PFSK-1 (cell line): ENCODE measurements at regions not wholly inside any gene's neighbourhood (a gene's known extent, or its start where the extent isn't known, plus 50 kb on each side); places are given as distances from the start of the nearest gene placed in this dataset.

Experiments
- FOXP2 ChIP-seq: optimal IDR thresholded peaks from 2 replicates; pipeline ENCODE3; 2011; ENCODE audit warnings: borderline replicate concordance, control low read depth, inconsistent platforms; ENCODE audit not compliant: insufficient read depth; ENCODE audit errors: extremely low read length, extremely low read depth
- POLR2AphosphoS5 ChIP-seq: IDR thresholded peaks from 2 replicates; pipeline ENCODE4 v1.6.1; 2012; ENCODE audit warnings: low read depth, mild to moderate bottlenecking, control low read depth, low read length, moderate library complexity
- SIN3A ChIP-seq: IDR thresholded peaks from 2 replicates; pipeline ENCODE4 v1.6.1; 2012; ENCODE audit warnings: mild to moderate bottlenecking, low read length, moderate library complexity, borderline replicate concordance; ENCODE audit not compliant: insufficient read depth
- TF ChIP-seq, protein P1 (sequence below), 2 experiments: IDR thresholded peaks; 2 replicates each; pipeline versions ENCODE4 v1.6.1 to v1.8.0; 2011 to 2012; ENCODE audit warnings: low read depth in 2 of 2, low read length in 2 of 2, control low read depth in 1 of 2, inconsistent platforms in 1 of 2, mild to moderate bottlenecking in 1 of 2, moderate library complexity in 1 of 2; ENCODE audit not compliant: insufficient read depth in 1 of 2

DNA sequence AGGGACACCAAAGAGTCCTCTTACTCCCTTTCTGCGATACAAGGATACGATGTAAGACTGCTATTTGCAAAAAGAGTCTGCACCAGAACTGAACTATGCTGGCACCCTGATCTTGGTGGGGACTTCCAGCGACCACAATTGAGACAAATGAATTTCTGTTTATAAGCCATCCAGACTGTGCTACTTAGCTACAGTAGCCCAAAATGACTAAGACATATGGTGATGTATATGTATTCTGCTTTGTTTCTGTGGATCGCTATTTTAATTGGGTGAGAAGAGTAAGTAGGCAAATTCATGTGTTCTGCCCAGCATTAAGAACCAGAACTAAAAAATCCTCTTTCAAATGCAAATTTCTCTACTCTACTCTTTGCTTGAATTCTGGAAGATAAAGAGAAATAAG lies 720.9 kb downstream of the DIPK2A start:
- TF ChIP-seq POLR2AphosphoS5, result no peak
- TF ChIP-seq SIN3A, result no peak
- TF ChIP-seq, protein P1, sequence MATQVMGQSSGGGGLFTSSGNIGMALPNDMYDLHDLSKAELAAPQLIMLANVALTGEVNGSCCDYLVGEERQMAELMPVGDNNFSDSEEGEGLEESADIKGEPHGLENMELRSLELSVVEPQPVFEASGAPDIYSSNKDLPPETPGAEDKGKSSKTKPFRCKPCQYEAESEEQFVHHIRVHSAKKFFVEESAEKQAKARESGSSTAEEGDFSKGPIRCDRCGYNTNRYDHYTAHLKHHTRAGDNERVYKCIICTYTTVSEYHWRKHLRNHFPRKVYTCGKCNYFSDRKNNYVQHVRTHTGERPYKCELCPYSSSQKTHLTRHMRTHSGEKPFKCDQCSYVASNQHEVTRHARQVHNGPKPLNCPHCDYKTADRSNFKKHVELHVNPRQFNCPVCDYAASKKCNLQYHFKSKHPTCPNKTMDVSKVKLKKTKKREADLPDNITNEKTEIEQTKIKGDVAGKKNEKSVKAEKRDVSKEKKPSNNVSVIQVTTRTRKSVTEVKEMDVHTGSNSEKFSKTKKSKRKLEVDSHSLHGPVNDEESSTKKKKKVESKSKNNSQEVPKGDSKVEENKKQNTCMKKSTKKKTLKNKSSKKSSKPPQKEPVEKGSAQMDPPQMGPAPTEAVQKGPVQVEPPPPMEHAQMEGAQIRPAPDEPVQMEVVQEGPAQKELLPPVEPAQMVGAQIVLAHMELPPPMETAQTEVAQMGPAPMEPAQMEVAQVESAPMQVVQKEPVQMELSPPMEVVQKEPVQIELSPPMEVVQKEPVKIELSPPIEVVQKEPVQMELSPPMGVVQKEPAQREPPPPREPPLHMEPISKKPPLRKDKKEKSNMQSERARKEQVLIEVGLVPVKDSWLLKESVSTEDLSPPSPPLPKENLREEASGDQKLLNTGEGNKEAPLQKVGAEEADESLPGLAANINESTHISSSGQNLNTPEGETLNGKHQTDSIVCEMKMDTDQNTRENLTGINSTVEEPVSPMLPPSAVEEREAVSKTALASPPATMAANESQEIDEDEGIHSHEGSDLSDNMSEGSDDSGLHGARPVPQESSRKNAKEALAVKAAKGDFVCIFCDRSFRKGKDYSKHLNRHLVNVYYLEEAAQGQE (IDR thresholded peaks at IDR 0.05; ENCODE audit: insufficient read depth in 1 of 2, low read depth in 2 of 2, low read length in 2 of 2), result no peak
- TF ChIP-seq FOXP2, result no peak
